ENCODE measurements at regions not wholly inside any gene's neighbourhood (a gene's known extent, or its start where the extent isn't known, plus 50 kb on each side); places are given as distances from the start of the nearest gene placed in this dataset.

DNA sequence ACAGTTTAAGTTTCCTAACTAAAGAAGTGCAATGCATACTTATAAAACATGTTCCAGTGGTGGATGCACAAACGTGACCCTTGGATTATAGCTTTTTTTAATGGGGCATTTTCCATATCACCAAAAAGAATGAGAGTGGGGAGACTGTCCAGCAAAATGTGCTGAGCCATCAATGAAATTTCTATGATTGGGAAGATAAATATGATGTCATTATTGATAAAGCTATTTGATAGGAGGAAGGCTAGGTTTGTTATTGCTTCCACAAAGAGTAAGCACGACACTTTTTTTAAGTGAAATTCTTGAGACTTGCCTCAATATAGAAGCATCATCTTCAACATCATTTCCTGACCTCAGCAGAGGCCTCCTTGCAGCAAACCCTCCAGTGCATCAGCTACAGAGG is 174.6 kb upstream of the CLEC14A start:
- TF ChIP-seq SUZ12 (IDR thresholded peaks at IDR 0.05; ENCODE audit: extremely low read depth, insufficient read depth, insufficient read length) (no peak), YY1 (IDR thresholded peaks at IDR 0.05; ENCODE audit: insufficient read depth, insufficient read length) (no peak)
